RCC 7860 (cell line): ENCODE measurements at regions not wholly inside any gene's neighbourhood (a gene's known extent, or its start where the extent isn't known, plus 50 kb on each side); places are given as distances from the start of the nearest gene placed in this dataset.

Experiments
- DNase-seq: peaks from one replicate; pipeline ENCODE4 v3.0.0-alpha.2; 2015; ENCODE audit warnings: low spot score
- FAIRE-seq: peaks from 2 replicates; lab custom pipeline; 2012; peaks lifted over from hg19 to GRCh38; lab: Jason Lieb, UNC

- DNase-seq, result no peak
Measured at GRCh38 chr12:110983811-110984210, 63.4 kb upstream of the MYL2 start.

GRCh38 chr12:110972866-110973265 lies 52.5 kb upstream of the MYL2 start:
- no peak for FAIRE-seq
- DNase-seq, result no peak

More at GRCh38 chr12:110983811-110984210, 63.4 kb upstream of the MYL2 start:
- FAIRE-seq, result no peak

- DNase-seq, result no peak
Measured at GRCh38 chr12:110971936-110972335, 51.6 kb upstream of the MYL2 start.

GRCh38 chr12:110971189-110971920 lies 51.0 kb upstream of the MYL2 start:
- DNase-seq (no peak), FAIRE-seq (no peak)

More at GRCh38 chr12:110971936-110972335, 51.6 kb upstream of the MYL2 start:
- no peak for FAIRE-seq
